Neural cell (in vitro differentiated cells): ENCODE measurements at regions not wholly inside any gene's neighbourhood (a gene's known extent, or its start where the extent isn't known, plus 50 kb on each side); places are given as distances from the start of the nearest gene placed in this dataset.

Experiments
- H2AFZ ChIP-seq: fragments of 200-600, 300-800 bp; sonication (generic), shearing (Covaris generic); 2 replicates; pipeline ENCODE4 v1.6.0; 2014; ENCODE audit warnings: low read depth, mild to moderate bottlenecking, antibody characterized with exemption, low read length, moderate library complexity
- H3F3A ChIP-seq: fragments of 200-600 bp; shearing (Covaris generic); 2 replicates; pipeline ENCODE4 v1.6.1; 2016; ENCODE audit warnings: mild to moderate bottlenecking, moderate library complexity, mixed read lengths, antibody characterized with exemption, low read length; ENCODE audit not compliant: insufficient read depth, poor library complexity, severe bottlenecking
- H3K27ac ChIP-seq: fragments of 200-600, 300-800 bp; sonication (generic), shearing (Covaris generic); 2 replicates; pipeline ENCODE4 v1.5.1; 2014; ENCODE audit warnings: mild to moderate bottlenecking, low read length, moderate library complexity
- H3K27me3 ChIP-seq: fragments of 300-800, 200-600 bp; sonication (generic), shearing (Covaris generic); 2 replicates; pipeline ENCODE4 v1.6.0; 2014; ENCODE audit warnings: mild to moderate bottlenecking, low read depth, low read length, moderate library complexity; ENCODE audit not compliant: insufficient read depth
- H3K36me3 ChIP-seq: fragments of 300-800, 200-600 bp; sonication (generic), shearing (Covaris generic); 2 replicates; pipeline ENCODE4 v1.5.1; 2014; ENCODE audit warnings: mild to moderate bottlenecking, antibody characterized with exemption, low read length, moderate library complexity; ENCODE audit not compliant: insufficient read depth
- H3K4me2 ChIP-seq: fragments of 300-800, 200-600 bp; sonication (generic), shearing (Covaris generic); 2 replicates; pipeline ENCODE4 v1.6.0; 2014; ENCODE audit warnings: mild to moderate bottlenecking, low read length
- H3K4me3 ChIP-seq: fragments of 300-800, 200-600 bp; sonication (generic), shearing (Covaris generic); 2 replicates; pipeline ENCODE4 v1.5.1; 2014; ENCODE audit warnings: mild to moderate bottlenecking, low read length, moderate library complexity
- H3K79me2 ChIP-seq: fragments of 200-600 bp; shearing (Covaris generic); replicated peaks from 2 replicates; pipeline ENCODE4 v1.6.0; 2014; ENCODE audit warnings: mild to moderate bottlenecking, low read length, moderate library complexity; ENCODE audit not compliant: insufficient read depth
- H3K9ac ChIP-seq: fragments of 300-800, 200-600 bp; sonication (generic), shearing (Covaris generic); 2 replicates; pipeline ENCODE4 v1.6.1; 2016; ENCODE audit warnings: mild to moderate bottlenecking, low read length, mixed read lengths
- H3K9me2 ChIP-seq: fragments of 200-600 bp; shearing (Covaris generic); 2 replicates; pipeline ENCODE4 v1.6.1; 2016; ENCODE audit warnings: mild to moderate bottlenecking, low read length, mixed read lengths; ENCODE audit not compliant: insufficient read depth
- H3K9me3 ChIP-seq: fragments of 200-600, 300-800 bp; sonication (generic), shearing (Covaris generic); 2 replicates; pipeline ENCODE4 v1.6.1; 2016; ENCODE audit warnings: mild to moderate bottlenecking, mixed run types, low read length, moderate library complexity, mixed read lengths
- H4K20me1 ChIP-seq: fragments of 200-600 bp; shearing (Covaris generic); 2 replicates; pipeline ENCODE4 v1.6.1; 2016; ENCODE audit warnings: mild to moderate bottlenecking, mixed run types; ENCODE audit not compliant: insufficient read depth
- EP300 ChIP-seq: fragments of 450-650 bp; conservative IDR thresholded peaks from 2 replicates; pipeline ENCODE4 v1.6.1; 2014; ENCODE audit warnings: antibody characterized with exemption, mild to moderate bottlenecking, moderate library complexity; ENCODE audit not compliant: poor library complexity, severe bottlenecking
- EZH2 ChIP-seq: fragments of 200-600, 300-800 bp; shearing (Covaris generic), sonication (generic); IDR thresholded peaks from 2 replicates; pipeline ENCODE4 v1.6.1; 2014; ENCODE audit warnings: antibody characterized with exemption, low read length, borderline replicate concordance, mild to moderate bottlenecking; ENCODE audit not compliant: insufficient read depth, poor library complexity, severe bottlenecking
- MXI1 ChIP-seq: fragments of 450-650 bp; conservative IDR thresholded peaks from 2 replicates; pipeline ENCODE4 v1.6.1; 2014; ENCODE audit warnings: antibody characterized with exemption, mild to moderate bottlenecking; ENCODE audit not compliant: poor library complexity, severe bottlenecking
- POLR2AphosphoS5 ChIP-seq: IDR thresholded peaks from 2 replicates; pipeline ENCODE4 v1.6.1; 2012
- RAD21 ChIP-seq: fragments of 450-650 bp; conservative IDR thresholded peaks from 2 replicates; pipeline ENCODE4 v1.6.1; 2014; ENCODE audit warnings: antibody characterized with exemption, mild to moderate bottlenecking, moderate library complexity
- SMC3 ChIP-seq: fragments of 450-650 bp; conservative IDR thresholded peaks from 2 replicates; pipeline ENCODE4 v1.6.1; 2014; ENCODE audit warnings: antibody characterized with exemption, mild to moderate bottlenecking, moderate library complexity; ENCODE audit not compliant: poor library complexity
- TAF1 ChIP-seq: IDR thresholded peaks from 2 replicates; pipeline ENCODE4 v1.6.1; 2012; ENCODE audit warnings: low read depth
- TF ChIP-seq, protein P1 (sequence below): IDR thresholded peaks from 2 replicates; pipeline ENCODE4 v1.6.1; 2012; ENCODE audit warnings: borderline replicate concordance
- TF ChIP-seq, protein P2 (sequence below): fragments of 450-650 bp; IDR thresholded peaks from 2 replicates; pipeline ENCODE4 v1.5.1; 2014; ENCODE audit warnings: antibody characterized with exemption, mild to moderate bottlenecking, moderate library complexity; ENCODE audit not compliant: poor library complexity, severe bottlenecking

DNA sequence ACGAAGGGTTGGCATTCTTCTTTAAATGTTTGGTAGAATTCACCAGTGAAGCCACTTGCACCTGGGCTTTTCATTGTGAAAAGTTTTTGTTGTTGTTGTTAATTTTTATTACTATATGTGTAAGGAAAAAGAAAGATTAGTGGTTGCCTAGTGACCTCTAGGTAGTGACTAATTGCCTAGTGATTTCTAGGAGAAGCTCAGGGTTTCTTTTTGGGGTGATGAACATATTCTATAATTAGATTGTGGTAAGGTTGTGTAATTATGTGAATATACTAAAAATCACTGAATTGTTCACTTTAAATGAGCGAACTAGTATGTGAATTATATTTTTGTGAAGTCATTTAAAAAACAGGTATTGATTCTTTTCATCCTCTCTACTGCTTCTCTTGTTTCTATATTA is 123.8 kb upstream of the TMEM170B start:
- Histone ChIP-seq H3K79me2 (no peaks in the 10 kb centered on the region), H2AFZ (no peak overlapping the region), H3K9me2 (no peaks in the 10 kb centered on the region), H4K20me1 (no peaks in the 10 kb centered on the region), H3K4me2 (no peak overlapping the region), H3K9ac (no peak overlapping the region), H3K36me3 (no peaks in the 10 kb centered on the region), H3K9me3 (no peaks in the 10 kb centered on the region), H3F3A (no peaks in the 10 kb centered on the region), H3K27me3 (no peaks in the 10 kb centered on the region), H3K4me3 (no peak overlapping the region), H3K27ac (no peak overlapping the region)
- TF ChIP-seq EZH2: no peak

DNA sequence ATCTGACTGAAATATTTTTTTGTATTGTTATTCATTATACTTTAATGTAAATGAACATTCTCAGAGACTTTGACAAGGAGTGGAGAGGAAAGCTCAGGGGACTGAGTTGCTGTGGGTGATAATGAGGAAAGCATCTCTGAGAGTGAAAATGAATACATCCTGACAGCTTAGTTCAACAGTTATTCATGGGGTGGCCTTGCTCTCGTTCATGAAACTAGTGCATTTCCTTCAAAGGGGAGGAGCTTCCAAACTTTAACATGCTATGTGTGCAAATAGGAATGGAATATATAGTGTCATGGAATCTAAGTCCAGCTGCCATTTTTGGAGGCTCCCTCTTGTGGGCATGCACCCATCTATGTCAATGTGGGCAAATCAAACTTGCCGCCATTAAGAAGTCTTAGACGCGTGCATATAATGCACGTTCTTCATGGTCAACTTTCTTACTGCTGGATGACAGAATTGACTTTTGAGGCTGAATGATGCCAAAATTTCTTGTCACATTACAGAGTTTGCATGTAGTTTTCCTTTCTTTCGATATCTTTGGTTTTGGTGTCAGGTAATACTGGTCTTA is 124.3 kb upstream of the TMEM170B start:
- Histone ChIP-seq H3K4me2 (no peak overlapping the region), H3K9me2 (no peaks in the 10 kb centered on the region), H3K79me2 (no peaks in the 10 kb centered on the region), H4K20me1 (no peaks in the 10 kb centered on the region), H3F3A (no peaks in the 10 kb centered on the region), H3K4me3 (no peak overlapping the region), H3K9me3 (no peaks in the 10 kb centered on the region), H3K36me3 (no peaks in the 10 kb centered on the region), H3K9ac (no peak overlapping the region), H3K27me3 (no peaks in the 10 kb centered on the region), H3K27ac (no peak overlapping the region), H2AFZ (no peak overlapping the region)
- TF ChIP-seq TAF1 (no peak), POLR2AphosphoS5 (no peak), EP300 (no peak), RAD21 (no peak), MXI1 (no peak), SMC3 (no peak), EZH2 (no peak)
- TF ChIP-seq, protein P1, sequence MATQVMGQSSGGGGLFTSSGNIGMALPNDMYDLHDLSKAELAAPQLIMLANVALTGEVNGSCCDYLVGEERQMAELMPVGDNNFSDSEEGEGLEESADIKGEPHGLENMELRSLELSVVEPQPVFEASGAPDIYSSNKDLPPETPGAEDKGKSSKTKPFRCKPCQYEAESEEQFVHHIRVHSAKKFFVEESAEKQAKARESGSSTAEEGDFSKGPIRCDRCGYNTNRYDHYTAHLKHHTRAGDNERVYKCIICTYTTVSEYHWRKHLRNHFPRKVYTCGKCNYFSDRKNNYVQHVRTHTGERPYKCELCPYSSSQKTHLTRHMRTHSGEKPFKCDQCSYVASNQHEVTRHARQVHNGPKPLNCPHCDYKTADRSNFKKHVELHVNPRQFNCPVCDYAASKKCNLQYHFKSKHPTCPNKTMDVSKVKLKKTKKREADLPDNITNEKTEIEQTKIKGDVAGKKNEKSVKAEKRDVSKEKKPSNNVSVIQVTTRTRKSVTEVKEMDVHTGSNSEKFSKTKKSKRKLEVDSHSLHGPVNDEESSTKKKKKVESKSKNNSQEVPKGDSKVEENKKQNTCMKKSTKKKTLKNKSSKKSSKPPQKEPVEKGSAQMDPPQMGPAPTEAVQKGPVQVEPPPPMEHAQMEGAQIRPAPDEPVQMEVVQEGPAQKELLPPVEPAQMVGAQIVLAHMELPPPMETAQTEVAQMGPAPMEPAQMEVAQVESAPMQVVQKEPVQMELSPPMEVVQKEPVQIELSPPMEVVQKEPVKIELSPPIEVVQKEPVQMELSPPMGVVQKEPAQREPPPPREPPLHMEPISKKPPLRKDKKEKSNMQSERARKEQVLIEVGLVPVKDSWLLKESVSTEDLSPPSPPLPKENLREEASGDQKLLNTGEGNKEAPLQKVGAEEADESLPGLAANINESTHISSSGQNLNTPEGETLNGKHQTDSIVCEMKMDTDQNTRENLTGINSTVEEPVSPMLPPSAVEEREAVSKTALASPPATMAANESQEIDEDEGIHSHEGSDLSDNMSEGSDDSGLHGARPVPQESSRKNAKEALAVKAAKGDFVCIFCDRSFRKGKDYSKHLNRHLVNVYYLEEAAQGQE: no peak
- TF ChIP-seq, protein P2, sequence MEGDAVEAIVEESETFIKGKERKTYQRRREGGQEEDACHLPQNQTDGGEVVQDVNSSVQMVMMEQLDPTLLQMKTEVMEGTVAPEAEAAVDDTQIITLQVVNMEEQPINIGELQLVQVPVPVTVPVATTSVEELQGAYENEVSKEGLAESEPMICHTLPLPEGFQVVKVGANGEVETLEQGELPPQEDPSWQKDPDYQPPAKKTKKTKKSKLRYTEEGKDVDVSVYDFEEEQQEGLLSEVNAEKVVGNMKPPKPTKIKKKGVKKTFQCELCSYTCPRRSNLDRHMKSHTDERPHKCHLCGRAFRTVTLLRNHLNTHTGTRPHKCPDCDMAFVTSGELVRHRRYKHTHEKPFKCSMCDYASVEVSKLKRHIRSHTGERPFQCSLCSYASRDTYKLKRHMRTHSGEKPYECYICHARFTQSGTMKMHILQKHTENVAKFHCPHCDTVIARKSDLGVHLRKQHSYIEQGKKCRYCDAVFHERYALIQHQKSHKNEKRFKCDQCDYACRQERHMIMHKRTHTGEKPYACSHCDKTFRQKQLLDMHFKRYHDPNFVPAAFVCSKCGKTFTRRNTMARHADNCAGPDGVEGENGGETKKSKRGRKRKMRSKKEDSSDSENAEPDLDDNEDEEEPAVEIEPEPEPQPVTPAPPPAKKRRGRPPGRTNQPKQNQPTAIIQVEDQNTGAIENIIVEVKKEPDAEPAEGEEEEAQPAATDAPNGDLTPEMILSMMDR: no peak

DNA sequence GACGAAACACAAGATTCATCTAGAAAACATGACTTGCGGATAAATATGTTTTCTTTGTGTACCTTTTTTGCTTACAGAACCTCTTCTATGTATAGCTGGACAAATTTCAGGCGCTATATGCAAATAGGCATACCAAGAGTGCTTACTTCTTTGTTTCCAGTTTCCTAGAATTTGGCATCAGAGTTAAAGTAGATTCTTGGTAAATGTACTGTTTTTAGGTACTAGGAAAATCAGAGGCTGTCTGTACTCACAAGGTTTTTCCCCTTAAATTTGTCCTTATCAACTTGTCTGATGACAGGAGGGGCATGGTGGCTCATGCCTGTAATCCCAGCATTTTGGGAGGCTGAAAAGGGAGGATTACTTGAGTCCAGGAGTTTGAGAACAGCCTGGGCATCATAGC is 124.9 kb upstream of the TMEM170B start:
- no peaks in the 10 kb centered on the region for H3K9me2 ChIP-seq

More for the DNA sequence above, 124.9 kb upstream of the TMEM170B start:
- Histone ChIP-seq H4K20me1 (no peaks in the 10 kb centered on the region), H3F3A (no peaks in the 10 kb centered on the region), H3K79me2 (no peaks in the 10 kb centered on the region), H3K9ac (no peak overlapping the region), H3K27ac (no peak overlapping the region), H3K9me3 (no peaks in the 10 kb centered on the region), H3K4me2 (no peak overlapping the region), H3K27me3 (no peaks in the 10 kb centered on the region), H2AFZ (no peak overlapping the region), H3K4me3 (no peak overlapping the region), H3K36me3 (no peaks in the 10 kb centered on the region)
- TF ChIP-seq, protein P2: no peak
- TF ChIP-seq SMC3 (no peak), POLR2AphosphoS5 (no peak), EZH2 (no peak), MXI1 (no peak), TAF1 (no peak), EP300 (no peak), RAD21 (no peak)
- TF ChIP-seq, protein P1: no peak
